HG02571 (cell line): ENCODE measurements at regions not wholly inside any gene's neighbourhood (a gene's known extent, or its start where the extent isn't known, plus 50 kb on each side); places are given as distances from the start of the nearest gene placed in this dataset.
"Not testable (repeated sequence)": the region's sequence is repeated elsewhere in the genome, so short reads cannot be mapped to it uniquely, and the experiment has no call there.

Source experiments
- ATAC-seq: cut with Tn5 transposase; IDR thresholded peaks from one replicate; pipeline ENCODE4 v1.9.1; 2021; ENCODE audit warnings: mild to moderate bottlenecking, moderate library complexity; ENCODE audit not compliant: unreplicated experiment

GRCh38 chr14:106487600-106487999 lies 961.2 kb downstream of the TMEM121 start:
- no peak for ATAC-seq

- ATAC-seq = no peak
These were observed 961.9 kb downstream of the TMEM121 start for GRCh38 chr14:106488291-106488690.

- no peak for ATAC-seq
These were observed 962.9 kb downstream of the TMEM121 start for GRCh38 chr14:106489112-106489881.

- ATAC-seq = no peak
These were observed 964.1 kb downstream of the TMEM121 start for GRCh38 chr14:106490442-106490841.

- no peak for ATAC-seq
These were observed 965.5 kb downstream of the TMEM121 start for GRCh38 chr14:106491851-106492250.

DNA sequence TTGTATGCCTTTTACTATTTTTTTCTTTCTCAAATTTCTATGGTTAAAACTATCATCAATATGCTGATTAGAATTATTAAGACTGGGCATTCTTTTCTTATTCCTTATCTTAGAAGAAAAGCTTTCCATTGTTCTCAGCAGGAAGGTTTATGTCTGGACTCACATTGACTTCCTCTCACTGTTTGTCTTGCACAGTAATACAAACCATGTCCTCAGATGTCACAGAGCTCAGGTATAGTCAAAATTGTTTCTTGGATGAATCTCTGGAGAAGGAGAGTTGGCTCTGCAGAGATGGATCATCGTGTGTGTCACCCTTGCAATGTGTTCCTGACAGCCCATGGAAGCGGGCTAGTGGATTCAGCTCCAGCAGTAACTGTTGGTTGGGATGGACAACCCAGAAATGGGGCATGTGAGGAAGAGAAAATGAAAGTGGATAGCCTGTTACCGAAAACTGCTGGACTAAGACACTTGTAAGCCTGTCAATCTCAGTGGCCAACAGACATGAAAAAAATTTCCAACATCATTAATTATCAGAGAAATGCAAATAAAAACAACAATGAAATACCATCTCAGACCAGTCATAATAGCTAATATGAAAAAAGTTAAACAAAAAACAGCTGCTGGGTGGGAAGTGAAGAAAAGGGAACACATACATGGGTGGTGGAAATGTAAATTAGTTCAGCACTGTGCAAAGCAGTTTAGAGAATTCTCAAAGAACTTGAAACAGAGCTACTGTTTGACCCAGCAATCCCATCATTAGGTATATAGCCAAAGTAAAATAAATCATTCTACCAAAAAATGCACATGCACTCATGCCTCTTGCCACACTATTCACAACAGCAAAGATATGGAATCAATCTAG lies 967.8 kb downstream of the TMEM121 start:
- no peak for ATAC-seq

- no peak for ATAC-seq
These were observed 974.2 kb downstream of the TMEM121 start for GRCh38 chr14:106500571-106500970.

DNA sequence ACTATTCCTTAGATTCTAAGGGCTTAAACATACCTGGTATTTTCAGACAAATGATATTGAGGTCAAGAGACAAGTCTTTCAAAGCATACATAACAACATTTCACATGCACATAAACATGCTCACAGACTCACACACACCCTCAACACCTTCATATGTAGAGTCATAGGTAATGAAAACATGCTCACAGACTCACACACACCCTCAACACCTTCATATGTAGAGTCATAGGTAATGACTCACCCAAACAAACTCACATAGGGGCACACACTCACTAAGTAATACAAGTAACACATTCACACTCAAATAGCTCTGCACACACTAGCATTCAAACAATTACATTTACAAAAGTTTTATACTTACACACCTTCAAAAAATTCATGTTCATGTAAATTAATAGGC lies 975.5 kb downstream of the TMEM121 start:
- ATAC-seq = no peak

DNA sequence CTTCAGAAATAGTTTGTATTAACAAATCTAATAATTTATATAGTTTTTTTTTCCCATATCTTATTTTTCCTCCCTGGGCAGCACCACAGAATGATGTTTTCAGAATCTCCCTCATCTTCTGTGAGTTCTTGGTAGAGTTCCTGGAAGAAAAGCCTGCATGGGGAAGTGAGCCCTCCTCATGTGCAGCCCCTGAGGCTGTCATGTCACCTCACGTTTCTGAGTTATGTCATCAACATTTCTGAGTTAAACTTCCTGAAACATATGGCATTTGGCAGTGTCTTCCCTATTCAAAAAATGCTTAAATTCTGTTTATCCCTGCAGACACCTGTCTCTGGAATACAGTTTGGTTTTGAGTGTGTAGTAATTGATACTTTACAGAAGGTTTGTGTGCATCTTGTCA lies 979.0 kb downstream of the TMEM121 start:
- no peak for ATAC-seq

- no peak for ATAC-seq
These were observed 980.5 kb downstream of the TMEM121 start for GRCh38 chr14:106506881-106507305.

DNA sequence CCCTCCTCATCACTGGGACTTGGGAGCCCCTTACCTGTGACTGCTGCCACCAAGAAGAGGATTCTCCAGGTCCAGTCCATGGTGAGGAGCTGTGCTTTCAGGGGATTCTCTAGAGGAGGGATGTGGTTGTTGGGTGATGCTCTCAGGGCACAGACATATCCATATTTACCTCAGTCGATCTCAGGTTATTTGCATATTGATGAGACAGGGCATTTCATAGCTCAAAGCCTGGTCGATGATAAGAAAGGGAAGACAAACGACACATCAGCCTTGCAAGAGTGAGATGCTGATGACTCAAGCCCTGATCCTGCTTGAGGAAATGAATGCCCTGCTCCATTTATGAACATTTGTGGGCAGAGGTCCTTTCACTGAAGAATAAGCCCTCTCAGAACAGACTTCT lies 981.0 kb downstream of the TMEM121 start:
- ATAC-seq = no peak

- ATAC-seq = no peak
These were observed 981.8 kb downstream of the TMEM121 start for GRCh38 chr14:106508216-106508615.

GRCh38 chr14:106509176-106509575 lies 982.8 kb downstream of the TMEM121 start:
- ATAC-seq = no peak

DNA sequence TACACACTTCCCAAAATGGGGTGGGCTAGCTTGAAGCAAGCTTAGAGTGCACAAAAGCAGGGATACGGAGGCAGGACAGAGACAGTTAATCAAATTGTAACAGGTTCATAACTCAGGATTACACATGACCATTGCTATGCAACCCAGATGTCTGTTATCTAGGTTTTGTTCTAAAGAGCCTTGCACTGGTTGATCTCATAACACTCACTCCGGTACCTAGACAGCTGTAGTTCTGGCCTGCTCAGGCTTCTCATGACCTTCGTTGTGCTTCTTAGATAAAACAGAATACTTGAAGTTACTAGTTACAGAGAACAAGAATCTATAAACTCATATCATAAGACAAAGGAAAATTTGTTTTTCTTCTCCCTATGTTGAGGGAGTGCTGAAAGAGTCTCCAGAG lies 983.4 kb downstream of the TMEM121 start:
- ATAC-seq = no peak

GRCh38 chr14:106511006-106511799 lies 984.8 kb downstream of the TMEM121 start:
- no peak for ATAC-seq

DNA sequence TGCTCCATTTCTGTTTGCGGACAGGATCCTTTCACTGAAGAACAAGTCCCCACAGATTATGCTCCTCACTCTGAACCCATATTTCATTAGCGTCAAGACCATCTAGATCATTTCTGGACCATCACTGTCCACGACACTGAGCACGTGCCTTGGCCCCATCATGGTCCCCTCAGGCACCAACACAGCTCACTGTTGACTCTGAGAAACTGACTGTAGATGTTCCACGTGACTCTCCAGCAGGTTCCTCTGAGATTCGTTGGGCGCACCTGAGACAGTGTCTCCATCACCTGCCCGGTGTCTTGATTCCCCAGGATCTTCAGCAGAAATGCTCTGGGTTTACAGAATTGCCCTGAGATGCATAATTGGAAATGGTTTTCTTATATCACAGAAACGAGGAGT lies 985.4 kb downstream of the TMEM121 start:
- ATAC-seq = no peak

- ATAC-seq = no peak
These were observed 986.9 kb downstream of the TMEM121 start for GRCh38 chr14:106513302-106513701.

DNA sequence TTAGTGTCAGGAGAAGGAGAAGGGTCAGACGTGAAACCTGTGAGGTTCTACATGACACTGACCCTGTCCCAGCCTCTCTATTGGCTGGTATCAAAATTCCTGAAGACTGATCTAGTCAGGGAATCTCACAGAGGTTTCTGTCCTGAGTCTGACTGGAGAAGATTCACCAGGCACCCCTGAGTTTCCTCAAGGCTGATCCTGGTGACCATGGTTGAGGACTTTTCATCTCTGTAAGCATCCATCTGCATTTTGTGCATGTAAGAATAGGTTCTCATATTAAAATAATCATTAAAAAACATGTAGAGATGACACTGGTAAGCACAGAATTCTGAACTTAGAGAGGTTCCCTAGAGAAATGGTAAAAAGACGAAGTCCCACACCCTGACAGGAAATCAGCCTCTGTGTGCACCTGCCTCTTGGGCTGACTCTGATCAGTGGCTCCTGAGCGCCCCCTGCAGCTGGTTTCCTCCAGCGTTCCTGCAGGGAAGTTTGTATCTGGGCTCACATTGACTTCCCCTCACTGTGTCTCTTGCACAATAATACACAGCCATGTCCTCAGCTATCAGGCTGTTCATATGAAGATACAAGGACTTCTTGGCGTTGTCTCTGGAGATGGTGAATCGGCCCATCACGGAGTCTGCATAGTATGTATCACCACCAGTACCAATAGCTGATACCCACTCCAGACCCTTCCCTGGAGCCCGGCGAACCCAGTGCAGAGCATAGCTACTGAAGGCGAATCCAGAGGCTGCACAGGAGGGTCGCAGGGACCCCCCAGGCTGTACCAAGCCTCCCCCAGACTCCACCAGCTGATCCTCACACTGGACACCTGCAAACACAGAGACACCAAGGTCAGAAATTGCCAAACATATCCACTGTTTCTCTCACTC lies 991.9 kb downstream of the TMEM121 start:
- ATAC-seq = no peak

DNA sequence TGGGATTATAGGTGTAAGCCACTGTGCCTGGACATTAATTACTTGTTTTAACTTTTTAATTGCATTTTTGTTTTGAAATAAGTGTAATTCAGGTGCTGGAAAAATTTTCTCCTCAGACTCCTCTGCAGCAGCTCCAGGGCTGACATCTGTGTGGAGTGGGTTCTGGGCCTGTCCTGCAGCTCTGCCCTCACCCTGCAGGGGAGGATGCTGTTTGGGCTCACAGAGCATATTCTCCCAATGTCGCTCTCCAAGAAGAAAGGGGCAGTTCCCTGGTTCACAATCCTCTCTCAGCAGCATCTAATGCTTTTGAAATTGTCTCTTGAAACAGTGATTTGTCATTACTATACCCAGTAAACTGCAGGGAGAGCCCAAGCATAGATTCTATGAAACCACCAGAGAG lies 995.7 kb downstream of the TMEM121 start:
- not testable (repeated sequence) for ATAC-seq

- no peak for ATAC-seq
These were observed 996.6 kb downstream of the TMEM121 start for GRCh38 chr14:106522990-106523389.
